ENCODE measurements at regions not wholly inside any gene's neighbourhood (a gene's known extent, or its start where the extent isn't known, plus 50 kb on each side); places are given as distances from the start of the nearest gene placed in this dataset.
"Not testable (repeated sequence)": the region's sequence is repeated elsewhere in the genome, so short reads cannot be mapped to it uniquely, and the experiment has no call there.

DNA sequence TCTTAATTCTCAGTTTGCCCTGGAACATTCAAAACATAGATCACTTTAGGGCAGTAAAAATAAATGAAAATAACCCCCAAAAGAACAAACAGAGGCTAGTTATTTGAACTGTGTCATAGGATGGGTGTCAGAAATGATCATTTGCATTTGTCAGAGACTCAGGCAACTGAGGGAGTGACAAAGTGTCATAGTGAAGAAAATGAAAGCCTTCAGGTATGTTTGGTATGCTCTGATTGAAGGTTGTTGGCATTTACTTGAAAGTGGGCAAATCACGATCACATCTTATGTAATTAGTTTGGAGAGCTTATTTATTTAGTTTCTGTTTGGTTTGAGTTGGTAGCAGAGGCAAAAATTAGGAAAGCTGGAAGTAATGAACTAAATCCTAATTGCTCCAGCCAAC is 880.9 kb downstream of the ANKRD7 start:
- no peak for DNase-seq (ENCODE audit: low spot score)

DNA sequence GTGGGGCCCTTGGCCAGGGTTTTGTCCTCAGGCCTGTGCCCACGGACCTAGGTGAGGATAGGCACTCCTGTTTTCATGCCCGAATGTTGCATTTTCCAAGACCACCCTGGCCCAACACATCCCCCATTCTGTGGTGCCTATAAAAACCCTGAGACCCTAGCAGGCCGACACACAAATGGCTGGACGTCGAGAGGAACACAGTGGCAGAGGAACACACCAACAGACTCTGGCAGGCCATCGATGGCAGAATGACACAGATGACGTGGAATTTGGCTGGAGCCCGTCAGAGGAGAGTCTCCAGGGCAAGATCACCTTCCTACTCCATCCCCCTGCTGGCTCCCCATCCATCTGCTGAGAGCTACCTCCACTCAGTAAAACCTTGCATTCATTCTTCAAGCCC is 898.8 kb downstream of the ANKRD7 start:
- no peak for DNase-seq (ENCODE audit: low spot score)

GRCh38 chr7:119127706-119128105 is 903.2 kb downstream of the ANKRD7 start:
- no peak for DNase-seq (ENCODE audit: low spot score)

GRCh38 chr7:119132436-119132835 is 907.9 kb downstream of the ANKRD7 start:
- no peak for DNase-seq (ENCODE audit: low spot score)

DNA sequence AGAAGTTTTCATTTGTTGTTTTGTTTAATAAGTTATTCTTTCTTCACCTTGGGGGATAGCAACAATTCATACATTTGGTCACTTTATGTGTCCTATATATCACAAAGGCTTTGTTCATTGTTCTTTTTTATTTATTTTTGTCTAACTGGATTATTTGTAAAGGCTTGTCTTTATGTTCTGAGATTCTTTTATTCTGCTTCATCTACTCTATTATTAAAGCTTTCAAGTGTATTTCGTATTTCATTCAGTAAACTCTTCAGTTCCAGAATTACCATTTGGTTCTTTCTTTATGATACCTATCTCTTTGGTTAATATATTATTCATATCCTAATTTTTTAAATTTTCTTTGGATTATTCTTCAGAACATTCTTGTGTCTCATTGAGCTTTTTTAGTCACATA is 942.9 kb downstream of the ANKRD7 start:
- no peak for DNase-seq (ENCODE audit: low spot score)

DNA sequence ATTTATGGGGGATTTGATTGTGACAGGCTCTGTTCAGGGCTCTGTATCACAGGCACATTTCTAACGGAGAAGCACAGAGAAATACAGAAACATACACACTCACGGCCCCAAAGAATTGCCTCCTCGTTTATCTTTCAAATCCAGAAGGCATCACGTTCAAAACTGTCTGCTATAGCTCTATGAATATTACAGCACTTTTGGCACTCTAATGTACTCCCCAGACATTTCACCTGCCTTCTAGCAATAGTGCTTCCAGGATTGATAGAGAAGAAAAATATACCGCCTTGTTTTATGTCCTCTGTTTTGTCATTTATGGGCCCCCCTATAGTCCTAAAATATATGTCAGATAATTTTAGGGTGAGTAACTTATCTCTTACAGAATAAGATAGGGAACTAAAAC is 947.5 kb downstream of the ANKRD7 start:
- no peak for DNase-seq (ENCODE audit: low spot score)

GRCh38 chr7:119175911-119176627 is 951.6 kb downstream of the ANKRD7 start:
- DNase-seq (ENCODE audit: low spot score): peak; percentile 4

DNA sequence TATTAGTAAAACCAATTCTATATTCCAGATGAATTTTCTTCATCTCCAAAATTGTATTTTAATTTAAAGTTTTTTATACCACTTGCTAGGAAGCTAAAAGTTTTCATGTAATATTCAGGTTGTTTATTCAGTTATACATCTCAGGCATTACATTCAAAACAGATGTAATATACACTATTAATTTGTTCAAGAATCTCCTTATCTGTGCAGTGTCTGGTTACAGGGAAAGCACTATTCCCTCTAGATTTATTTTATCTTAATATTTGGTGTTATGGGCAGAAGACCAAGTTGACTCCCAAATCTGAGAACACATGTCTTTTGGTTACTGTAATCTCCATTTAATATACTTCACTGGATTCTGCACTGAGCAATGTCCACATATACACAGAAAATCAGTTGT is 953.4 kb downstream of the ANKRD7 start:
- DNase-seq (ENCODE audit: low spot score): no peak

GRCh38 chr7:119184124-119184788 is 959.8 kb downstream of the ANKRD7 start:
- DNase-seq (ENCODE audit: low spot score): no peak

DNA sequence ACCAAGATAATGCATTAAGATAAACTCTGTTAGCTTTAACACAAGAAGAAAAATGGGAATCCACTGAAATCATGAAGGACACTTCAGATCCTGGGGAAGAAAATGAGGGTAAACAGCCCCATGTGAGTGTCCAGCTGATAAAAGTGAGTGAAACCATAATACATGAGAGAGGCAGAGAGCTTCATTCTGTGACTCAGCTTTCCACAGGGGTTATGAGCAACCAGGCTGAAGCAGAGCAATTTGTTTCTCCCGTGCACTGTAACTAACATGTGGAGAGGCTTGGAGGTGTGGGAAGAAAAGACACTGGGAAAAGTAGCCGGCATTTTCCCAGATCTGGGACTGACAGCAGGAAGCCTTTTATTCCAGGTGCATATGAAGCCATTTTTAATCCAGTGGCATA is 971.7 kb downstream of the ANKRD7 start:
- no peak for DNase-seq (ENCODE audit: low spot score)

- DNase-seq (ENCODE audit: low spot score): no peak
Observed at GRCh38 chr7:119197172-119197876, 972.8 kb downstream of the ANKRD7 start.

- peak; percentile 2 for DNase-seq (ENCODE audit: low spot score)
Observed at GRCh38 chr7:119197877-119198527, 973.5 kb downstream of the ANKRD7 start.

- no peak for DNase-seq (ENCODE audit: low spot score)
Observed at GRCh38 chr7:119219663-119220062, 995.2 kb downstream of the ANKRD7 start.

DNA sequence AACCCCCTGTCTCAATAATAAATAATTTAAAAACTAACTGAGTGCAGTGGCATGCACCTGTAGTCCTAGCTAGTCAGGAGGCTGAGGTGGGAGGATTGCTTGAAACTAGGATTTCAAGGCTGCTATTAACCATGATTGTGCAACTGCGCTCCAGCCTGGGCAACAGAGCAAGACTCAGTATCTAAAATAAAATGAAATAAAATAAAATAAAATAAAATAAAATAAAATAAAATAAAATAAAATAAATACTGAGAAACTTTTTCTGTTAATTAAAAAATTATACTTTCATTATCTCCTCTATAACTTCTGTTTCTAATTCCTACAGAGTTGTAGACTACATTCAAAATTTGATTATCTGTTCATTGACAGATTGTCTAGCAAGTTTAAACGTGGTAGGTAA is 999.4 kb downstream of the ANKRD7 start:
- no peak for DNase-seq (ENCODE audit: low spot score)

- DNase-seq (ENCODE audit: low spot score): no peak
Observed at GRCh38 chr7:119228482-119228881, 1004.0 kb downstream of the ANKRD7 start.

- DNase-seq (ENCODE audit: low spot score): no peak
Observed at GRCh38 chr7:119232091-119232490, 1007.6 kb downstream of the ANKRD7 start.

- DNase-seq (ENCODE audit: low spot score): no peak
Observed at GRCh38 chr7:119233015-119233414, 1008.5 kb downstream of the ANKRD7 start.

DNA sequence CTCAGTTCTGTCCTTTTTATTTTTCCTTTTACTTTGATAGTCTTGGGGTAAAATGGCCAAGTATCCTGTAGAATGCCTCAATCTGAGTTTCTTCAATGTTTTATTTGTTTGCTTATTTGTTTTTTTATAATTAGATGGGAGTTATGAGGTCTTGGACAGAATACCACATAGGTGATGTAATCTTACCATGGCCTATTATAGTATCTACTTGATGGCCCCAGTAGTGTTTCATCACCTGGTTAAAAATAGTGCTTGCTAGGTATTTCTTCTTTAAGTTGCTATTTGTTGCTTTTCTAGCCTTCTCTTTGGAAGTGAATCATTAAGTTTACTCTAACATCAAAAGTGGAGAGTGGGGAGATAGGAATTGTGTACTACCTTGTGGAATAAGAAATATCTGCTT is 1020.0 kb upstream of the KCND2 start:
- DNase-seq (ENCODE audit: low spot score): no peak

GRCh38 chr7:119254742-119255141 is 1018.2 kb upstream of the KCND2 start:
- no peak for DNase-seq (ENCODE audit: low spot score)

DNA sequence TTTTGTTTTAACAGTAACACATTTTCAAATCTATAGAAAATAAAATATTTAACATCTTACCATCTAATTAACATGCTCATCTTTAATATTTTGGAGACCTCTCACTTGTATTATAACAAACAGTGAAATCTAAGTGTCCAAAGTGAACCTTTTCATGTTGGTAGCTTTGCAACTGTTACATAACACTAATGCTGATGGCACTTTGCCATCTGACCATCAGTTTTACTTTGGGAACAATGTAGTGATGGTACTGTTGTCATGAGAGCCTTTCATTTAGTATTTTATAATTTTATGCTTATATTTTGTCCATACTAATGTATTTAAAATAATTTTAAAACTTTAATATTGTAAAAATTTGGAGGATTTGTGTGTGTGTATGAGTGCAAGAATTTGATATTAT is 1017.0 kb upstream of the KCND2 start:
- DNase-seq (ENCODE audit: low spot score): no peak

DNA sequence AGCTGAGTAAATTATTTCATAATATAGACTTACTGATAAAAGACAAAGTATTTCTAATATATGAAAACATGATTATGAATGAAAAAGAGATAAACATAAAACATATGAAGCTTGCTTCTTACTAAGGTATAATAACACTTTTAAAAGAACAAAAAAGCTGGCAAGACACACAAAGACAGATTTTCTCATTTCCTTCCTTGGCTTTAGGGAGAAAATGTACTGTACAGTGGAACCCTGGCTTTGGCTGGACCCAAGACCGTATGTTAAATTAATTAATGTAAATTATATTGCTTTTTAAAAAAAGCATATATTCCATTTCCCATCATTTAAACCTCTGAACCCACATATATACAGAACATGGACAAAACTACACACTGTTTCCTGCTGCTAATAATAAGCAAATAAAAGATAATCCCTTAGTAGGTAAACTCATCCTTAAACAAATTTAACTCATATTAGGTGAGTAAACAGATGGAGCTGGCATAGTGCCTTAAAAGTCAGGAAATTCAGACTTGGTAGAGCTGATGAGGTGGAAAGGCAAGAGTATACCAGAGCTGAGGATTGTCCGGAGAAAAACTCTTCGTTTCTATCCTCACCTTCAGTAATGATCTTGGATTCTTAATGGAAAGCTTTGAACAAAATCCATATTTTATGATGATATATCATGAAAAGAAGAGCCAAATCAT is 1016.4 kb upstream of the KCND2 start:
- DNase-seq (ENCODE audit: low spot score): no peak

- DNase-seq (ENCODE audit: low spot score): not testable (repeated sequence)
Observed at GRCh38 chr7:119266790-119267189, 1006.2 kb upstream of the KCND2 start.
